Mesenteric fat pad (tissue), 1 donor: ENCODE measurements at regions not wholly inside any gene's neighbourhood (a gene's known extent, or its start where the extent isn't known, plus 50 kb on each side); places are given as distances from the start of the nearest gene placed in this dataset.

Experiments
- DNase-seq: peaks from one replicate; pipeline ENCODE4 v3.0.0-alpha.2; 2020; ENCODE audit warnings: low spot score
- donor health status: DM: yes; HTN: yes; CAD: no.

GRCh38 chr2:239749272-239749873 is 275.8 kb downstream of the NDUFA10 start:
- DNase-seq = no peak

GRCh38 chr2:239748811-239749210 is 276.3 kb downstream of the NDUFA10 start:
- no peak for DNase-seq

GRCh38 chr2:239747771-239748170 is 277.4 kb downstream of the NDUFA10 start:
- no peak for DNase-seq

- no peak for DNase-seq
Measured at GRCh38 chr2:239747274-239747673, 277.9 kb downstream of the NDUFA10 start.

GRCh38 chr2:239746559-239747246 is 278.4 kb downstream of the NDUFA10 start:
- no peak for DNase-seq

- no peak for DNase-seq
Measured at GRCh38 chr2:239745386-239746227, 279.5 kb downstream of the NDUFA10 start.

GRCh38 chr2:239744706-239745340 is 280.3 kb downstream of the NDUFA10 start:
- no peak for DNase-seq

GRCh38 chr2:239743206-239743605 is 281.9 kb downstream of the NDUFA10 start:
- no peak for DNase-seq

- DNase-seq = no peak
Measured at GRCh38 chr2:239742377-239742776, 282.8 kb downstream of the NDUFA10 start.

GRCh38 chr2:239739206-239739605 is 285.9 kb downstream of the NDUFA10 start:
- DNase-seq = no peak

- no peak for DNase-seq
Measured at GRCh38 chr2:239738159-239738558, 287.0 kb downstream of the NDUFA10 start.

- no peak for DNase-seq
Measured at GRCh38 chr2:239737144-239737463, 288.0 kb downstream of the NDUFA10 start.

- no peak for DNase-seq
Measured at GRCh38 chr2:239736358-239737143, 288.6 kb downstream of the NDUFA10 start.

GRCh38 chr2:239735829-239736357 is 289.2 kb downstream of the NDUFA10 start:
- DNase-seq = no peak

- DNase-seq = no peak
Measured at GRCh38 chr2:239735131-239735828, 289.9 kb downstream of the NDUFA10 start.

GRCh38 chr2:239734436-239735005 is 290.6 kb downstream of the NDUFA10 start:
- no peak for DNase-seq

GRCh38 chr2:239732666-239733010 is 292.5 kb downstream of the NDUFA10 start:
- no peak for DNase-seq

GRCh38 chr2:239731998-239732665 is 293.0 kb downstream of the NDUFA10 start:
- DNase-seq = no peak

GRCh38 chr2:239731422-239731821 is 293.7 kb downstream of the NDUFA10 start:
- DNase-seq = no peak
